ENCODE measurements at regions not wholly inside any gene's neighbourhood (a gene's known extent, or its start where the extent isn't known, plus 50 kb on each side); places are given as distances from the start of the nearest gene placed in this dataset.
"Not testable (repeated sequence)": the region's sequence is repeated elsewhere in the genome, so short reads cannot be mapped to it uniquely, and the experiment has no call there.

GRCh38 chr6:85864453-85865401, 222.0 kb upstream of the SYNCRIP start:
- DNase-seq (ENCODE audit: low spot score), result peak; percentile 47

- no peak for DNase-seq (ENCODE audit: low spot score)
Measured at GRCh38 chr6:85856235-85856634, 213.5 kb upstream of the SYNCRIP start.

- not testable (repeated sequence) for DNase-seq (ENCODE audit: low spot score)
Measured at GRCh38 chr6:85838351-85839119, 195.8 kb upstream of the SYNCRIP start.

GRCh38 chr6:85828973-85829372, 186.3 kb upstream of the SYNCRIP start:
- DNase-seq (ENCODE audit: low spot score), result no peak

- no peak for DNase-seq (ENCODE audit: low spot score)
Measured at GRCh38 chr6:85826997-85827396, 184.3 kb upstream of the SYNCRIP start.

GRCh38 chr6:85824329-85824728, 181.6 kb upstream of the SYNCRIP start:
- DNase-seq (ENCODE audit: low spot score), result no peak

- no peak for DNase-seq (ENCODE audit: low spot score)
Measured at GRCh38 chr6:85810558-85810957, 167.9 kb upstream of the SYNCRIP start.

GRCh38 chr6:85803721-85804120, 161.0 kb upstream of the SYNCRIP start:
- no peak for DNase-seq (ENCODE audit: low spot score)

- DNase-seq (ENCODE audit: low spot score), result no peak
Measured at GRCh38 chr6:85802162-85802561, 159.5 kb upstream of the SYNCRIP start.

GRCh38 chr6:85798931-85799652, 156.4 kb upstream of the SYNCRIP start:
- DNase-seq (ENCODE audit: low spot score), result no peak

GRCh38 chr6:85797993-85798392, 155.3 kb upstream of the SYNCRIP start:
- no peak for DNase-seq (ENCODE audit: low spot score)

GRCh38 chr6:85795945-85796344, 153.3 kb upstream of the SYNCRIP start:
- no peak for DNase-seq (ENCODE audit: low spot score)

GRCh38 chr6:85792254-85792653, 149.6 kb upstream of the SYNCRIP start:
- DNase-seq (ENCODE audit: low spot score), result no peak

- no peak for DNase-seq (ENCODE audit: low spot score)
Measured at GRCh38 chr6:85775883-85776282, 133.2 kb upstream of the SYNCRIP start.

GRCh38 chr6:85772641-85773040, 130.0 kb upstream of the SYNCRIP start:
- DNase-seq (ENCODE audit: low spot score), result no peak

- DNase-seq (ENCODE audit: low spot score), result no peak
Measured at GRCh38 chr6:85771925-85772430, 129.3 kb upstream of the SYNCRIP start.

- DNase-seq (ENCODE audit: low spot score), result no peak
Measured at GRCh38 chr6:85771455-85771854, 128.8 kb upstream of the SYNCRIP start.

- peak; percentile 1 for DNase-seq (ENCODE audit: low spot score)
Measured at GRCh38 chr6:85764844-85765243, 122.2 kb upstream of the SYNCRIP start.

GRCh38 chr6:85756982-85757381, 114.3 kb upstream of the SYNCRIP start:
- DNase-seq (ENCODE audit: low spot score), result peak; percentile 34

- no peak for DNase-seq (ENCODE audit: low spot score)
Measured at GRCh38 chr6:85754894-85755293, 112.2 kb upstream of the SYNCRIP start.

GRCh38 chr6:85752602-85753001, 109.9 kb upstream of the SYNCRIP start:
- DNase-seq (ENCODE audit: low spot score), result no peak

Measured in umbilical cord (tissue), 1 donor.